Upper lobe of left lung (tissue), 6 donors: ENCODE measurements at regions not wholly inside any gene's neighbourhood (a gene's known extent, or its start where the extent isn't known, plus 50 kb on each side); places are given as distances from the start of the nearest gene placed in this dataset.
A peak's percentile ranks its signal among the peaks of the same experiment; 100 is the strongest.

Experiments
- ATAC-seq, 2 donors: fragments of 200-7000 bp; cut with Tn5 transposase; one replicate each; pipeline ENCODE4 v1.9.1; 2022; ENCODE audit warnings: mild to moderate bottlenecking in 2 of 2, moderate library complexity in 2 of 2; ENCODE audit not compliant: low FRiP score in 2 of 2
- DNase-seq, 2 donors: peaks; one replicate each; pipeline ENCODE4 v3.0.0-alpha.2; 2019 to 2020
- H3K27ac ChIP-seq, 4 donors: fragments of 200-600 bp; sonication (generic); one replicate each; pipeline ENCODE4 v1.5.1; 2016 to 2019
- H3K27me3 ChIP-seq, 4 donors: fragments of 200-600 bp; sonication (generic); one replicate each; pipeline ENCODE4 v1.5.1; 2017 to 2019
- H3K36me3 ChIP-seq, 4 donors: fragments of 200-600 bp; sonication (generic); one replicate each; pipeline ENCODE4 v1.5.1; 2016 to 2019
- H3K4me1 ChIP-seq, 4 donors: fragments of 200-600 bp; sonication (generic); one replicate each; pipeline ENCODE4 v1.5.1; 2018 to 2019
- H3K4me3 ChIP-seq, 4 donors: fragments of 200-600 bp; sonication (generic); one replicate each; pipeline ENCODE4 v1.5.1; 2017 to 2019; ENCODE audit warnings: mild to moderate bottlenecking in 2 of 4, moderate library complexity in 1 of 4
- H3K9me3 ChIP-seq, 4 donors: fragments of 200-600 bp; sonication (generic); one replicate each; pipeline ENCODE4 v1.5.1; 2018 to 2019
- EP300 ChIP-seq, 4 donors: sonication (generic); formaldehyde crosslinking; IDR thresholded peaks; one replicate each; pipeline ENCODE4 v1.5.1; 2017; ENCODE audit warnings: antibody characterized with exemption in 4 of 4, control low read depth in 2 of 4
- POLR2A ChIP-seq, 4 donors: fragments of 450-650 bp; IDR thresholded peaks; one replicate each; pipeline ENCODE4 v1.5.1; 2016 to 2017; ENCODE audit warnings: antibody characterized with exemption in 4 of 4, mild to moderate bottlenecking in 2 of 4
- POLR2AphosphoS5 ChIP-seq, 2 donors: sonication (generic); formaldehyde crosslinking; IDR thresholded peaks; one replicate each; pipeline ENCODE4 v1.5.1; 2017; ENCODE audit warnings: antibody characterized with exemption in 2 of 2
- WGBS, 2 donors: methylation state at CpG; one replicate each; pipeline ENCODE4 v1.1.5; 2017 to 2018; 5-methylcytosine and 5-hydroxymethylcytosine counted together
- TF ChIP-seq, protein P1 (sequence below), 6 experiments: fragments of 450-650 bp in 4 of 6; fragments of 200-600 bp in 2 of 6; sonication (generic) in 2 of 6; IDR thresholded peaks; one replicate each; pipeline ENCODE4 v1.5.1; 2016 to 2019; ENCODE audit warnings: antibody characterized with exemption in 6 of 6
- donor health status: DM: no; HTN: no; CAD: no; lungs with moderate emphysema.
- donor health status: DM: no; HTN: yes; CAD: no; lungs with severe emphysema.

DNA sequence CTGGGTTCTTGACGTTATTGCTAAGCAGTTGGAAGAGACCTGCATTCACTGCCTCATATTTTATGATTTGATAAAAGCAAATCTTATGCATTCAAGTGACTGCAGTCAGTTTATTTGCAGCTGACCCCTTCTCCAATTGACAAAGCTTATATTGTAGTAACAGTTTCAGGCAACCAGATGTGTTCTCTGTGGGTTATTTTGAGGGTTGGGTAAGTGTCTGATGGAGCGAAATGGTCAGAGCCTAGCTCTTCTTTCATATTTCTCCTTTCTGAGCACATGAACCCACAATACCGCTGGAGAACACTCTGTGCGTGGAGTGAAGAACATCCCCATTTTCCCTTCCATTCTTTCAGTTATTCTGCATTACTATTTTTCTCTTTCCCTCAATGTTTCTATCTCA is 125.8 kb upstream of the KCNH8 start:
- DNase-seq (no peak), ATAC-seq (no peak)
- H3K4me1 ChIP-seq: no peaks in the 10 kb centered on the region
- WGBS, 2 donors: 84% methylated on average over 4 of the region's 4 CpGs
- no peaks in the 10 kb centered on the region for H3K27me3 ChIP-seq
- H3K36me3 ChIP-seq: no peaks in the 10 kb centered on the region
- no peak overlapping the region for H3K27ac ChIP-seq
- H3K9me3 ChIP-seq: no peaks in the 10 kb centered on the region
- H3K4me3 ChIP-seq: no peak overlapping the region
- no peak for TF ChIP-seq POLR2AphosphoS5 (IDR thresholded peaks at IDR 0.05)
- TF ChIP-seq POLR2A (IDR thresholded peaks at IDR 0.05): no peak
- no peak for TF ChIP-seq EP300 (IDR thresholded peaks at IDR 0.05)
- TF ChIP-seq, protein P1, sequence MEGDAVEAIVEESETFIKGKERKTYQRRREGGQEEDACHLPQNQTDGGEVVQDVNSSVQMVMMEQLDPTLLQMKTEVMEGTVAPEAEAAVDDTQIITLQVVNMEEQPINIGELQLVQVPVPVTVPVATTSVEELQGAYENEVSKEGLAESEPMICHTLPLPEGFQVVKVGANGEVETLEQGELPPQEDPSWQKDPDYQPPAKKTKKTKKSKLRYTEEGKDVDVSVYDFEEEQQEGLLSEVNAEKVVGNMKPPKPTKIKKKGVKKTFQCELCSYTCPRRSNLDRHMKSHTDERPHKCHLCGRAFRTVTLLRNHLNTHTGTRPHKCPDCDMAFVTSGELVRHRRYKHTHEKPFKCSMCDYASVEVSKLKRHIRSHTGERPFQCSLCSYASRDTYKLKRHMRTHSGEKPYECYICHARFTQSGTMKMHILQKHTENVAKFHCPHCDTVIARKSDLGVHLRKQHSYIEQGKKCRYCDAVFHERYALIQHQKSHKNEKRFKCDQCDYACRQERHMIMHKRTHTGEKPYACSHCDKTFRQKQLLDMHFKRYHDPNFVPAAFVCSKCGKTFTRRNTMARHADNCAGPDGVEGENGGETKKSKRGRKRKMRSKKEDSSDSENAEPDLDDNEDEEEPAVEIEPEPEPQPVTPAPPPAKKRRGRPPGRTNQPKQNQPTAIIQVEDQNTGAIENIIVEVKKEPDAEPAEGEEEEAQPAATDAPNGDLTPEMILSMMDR (IDR thresholded peaks at IDR 0.05): no peak

DNA sequence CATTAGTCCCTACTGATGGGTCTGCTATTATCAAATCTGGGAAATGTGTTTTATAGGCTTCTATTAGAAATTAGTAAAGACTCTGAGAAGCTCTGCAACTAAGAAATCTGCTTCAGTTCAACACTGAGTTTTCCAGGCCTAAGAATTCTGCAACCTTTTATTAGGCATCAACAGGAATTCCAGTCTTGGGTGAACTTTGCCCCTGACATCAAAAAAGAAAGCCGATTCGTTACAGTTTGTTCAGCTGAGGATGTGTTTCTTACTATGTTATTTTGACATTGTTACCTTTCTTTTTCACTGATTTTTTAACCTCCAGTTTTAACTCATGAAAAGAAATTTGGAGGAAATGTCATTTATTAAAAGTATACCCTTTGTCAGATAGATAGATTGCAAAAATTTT is 131.5 kb upstream of the KCNH8 start:
- TF ChIP-seq EP300 (IDR thresholded peaks at IDR 0.05) (no peak), POLR2A (IDR thresholded peaks at IDR 0.05) (no peak), POLR2AphosphoS5 (IDR thresholded peaks at IDR 0.05) (no peak)
- TF ChIP-seq, protein P1 (IDR thresholded peaks at IDR 0.05): no peak

DNA sequence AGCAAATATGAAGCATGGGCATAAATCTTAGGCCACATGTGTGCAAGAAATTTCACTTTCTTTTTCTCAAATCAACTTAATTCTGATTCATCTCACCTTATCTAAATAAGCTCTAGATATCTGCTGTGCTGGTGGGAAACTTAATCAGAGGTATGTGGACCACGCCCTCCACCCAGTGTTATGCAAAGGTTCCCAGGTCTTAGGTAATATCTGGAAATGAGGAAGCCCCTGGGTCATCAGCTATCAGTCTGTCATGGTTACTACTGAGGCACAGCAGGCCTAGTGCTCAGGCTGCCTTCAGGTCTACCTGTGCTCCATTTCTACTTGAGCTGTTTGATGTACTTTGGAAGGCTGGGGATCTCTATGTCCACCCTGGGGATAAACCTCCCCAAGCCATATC is 134.4 kb upstream of the KCNH8 start:
- H3K27ac ChIP-seq: no peak overlapping the region
- H3K4me1 ChIP-seq: no peaks in the 10 kb centered on the region
- no peak overlapping the region for H3K4me3 ChIP-seq
- H3K27me3 ChIP-seq: no peaks in the 10 kb centered on the region
- peak in 1 of 2 donors; percentile 40 for ATAC-seq
- H3K9me3 ChIP-seq: no peaks in the 10 kb centered on the region
- WGBS, 2 donors: 55 to 63% methylated on average over 1 of the region's 1 CpG
- no peak for DNase-seq
- no peaks in the 10 kb centered on the region for H3K36me3 ChIP-seq
- TF ChIP-seq EP300 (IDR thresholded peaks at IDR 0.05): no peak
- TF ChIP-seq POLR2AphosphoS5 (IDR thresholded peaks at IDR 0.05): no peak
- TF ChIP-seq, protein P1 (IDR thresholded peaks at IDR 0.05): no peak

More for the DNA sequence above, 131.5 kb upstream of the KCNH8 start:
- H3K27ac ChIP-seq: no peak overlapping the region
- 74 to 81% methylated on average over 2 of the region's 2 CpGs for WGBS, 2 donors
- no peak overlapping the region for H3K4me3 ChIP-seq
- H3K4me1 ChIP-seq: no peaks in the 10 kb centered on the region
- no peaks in the 10 kb centered on the region for H3K36me3 ChIP-seq
- DNase-seq (no peak), ATAC-seq (no peak)
- H3K27me3 ChIP-seq: no peaks in the 10 kb centered on the region
- no peaks in the 10 kb centered on the region for H3K9me3 ChIP-seq

DNA sequence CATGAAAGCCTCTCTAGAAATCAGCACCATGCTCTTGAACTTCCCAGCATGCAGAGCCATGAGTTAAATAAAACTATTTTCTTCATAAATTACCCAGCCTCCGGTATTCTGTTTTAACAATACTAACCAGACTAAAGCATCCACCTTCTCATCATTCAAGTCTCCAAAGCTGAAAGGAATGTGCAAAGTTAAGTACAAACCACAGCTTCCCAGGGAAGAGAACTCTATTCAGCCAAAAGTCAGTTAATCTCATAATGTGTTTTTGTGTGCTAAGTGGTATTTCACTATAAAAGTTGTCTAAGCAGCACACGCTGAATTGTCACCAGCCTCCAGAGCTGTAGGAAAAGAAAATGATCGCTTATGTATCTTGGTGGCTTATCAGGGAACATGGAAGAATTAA is 135.5 kb upstream of the KCNH8 start:
- WGBS, 2 donors: 91% methylated on average over 3 of the region's 3 CpGs
- TF ChIP-seq, protein P1 (IDR thresholded peaks at IDR 0.05): no peak
- TF ChIP-seq EP300 (IDR thresholded peaks at IDR 0.05) (no peak), POLR2AphosphoS5 (IDR thresholded peaks at IDR 0.05) (no peak), POLR2A (IDR thresholded peaks at IDR 0.05) (no peak)

DNA sequence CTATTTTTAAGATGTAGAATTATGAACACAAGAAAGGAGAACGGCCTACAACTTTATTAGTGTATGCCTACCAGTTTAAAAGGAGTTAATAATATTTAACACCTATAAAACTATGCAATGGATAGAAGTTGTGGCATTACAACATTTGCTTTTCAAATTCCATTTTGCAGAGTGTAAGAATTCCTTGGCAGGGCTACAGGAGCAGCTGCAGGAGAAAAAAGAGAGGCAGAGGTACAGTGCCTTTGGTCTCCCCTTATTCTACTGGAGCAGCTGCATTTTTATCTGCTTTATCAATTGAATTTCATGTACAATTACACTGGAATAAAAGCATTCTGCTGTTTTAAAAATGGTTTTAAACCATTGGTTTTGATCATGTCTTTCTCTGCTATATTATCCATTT is 145.7 kb upstream of the KCNH8 start:
- Histone ChIP-seq H3K4me3 (no peak overlapping the region), H3K4me1 (no peaks in the 10 kb centered on the region), H3K9me3 (no peaks in the 10 kb centered on the region), H3K27me3 (no peaks in the 10 kb centered on the region), H3K27ac (no peak overlapping the region), H3K36me3 (no peaks in the 10 kb centered on the region)
- WGBS, 2 donors: 54 to 58% methylated on average over 1 of the region's 1 CpG
- ATAC-seq: no peak
- no peak for DNase-seq
- no peak for TF ChIP-seq POLR2A (IDR thresholded peaks at IDR 0.05)
- TF ChIP-seq, protein P1 (IDR thresholded peaks at IDR 0.05): no peak
- no peak for TF ChIP-seq POLR2AphosphoS5 (IDR thresholded peaks at IDR 0.05)
- no peak for TF ChIP-seq EP300 (IDR thresholded peaks at IDR 0.05)

More for the DNA sequence above, 135.5 kb upstream of the KCNH8 start:
- Histone ChIP-seq H3K4me3 (no peak overlapping the region), H3K36me3 (no peaks in the 10 kb centered on the region), H3K9me3 (no peaks in the 10 kb centered on the region), H3K4me1 (no peaks in the 10 kb centered on the region), H3K27ac (no peak overlapping the region), H3K27me3 (no peaks in the 10 kb centered on the region)
- DNase-seq: no peak
- no peak for ATAC-seq
